SK-N-SH (cell line): ENCODE measurements at regions not wholly inside any gene's neighbourhood (a gene's known extent, or its start where the extent isn't known, plus 50 kb on each side); places are given as distances from the start of the nearest gene placed in this dataset.

Source experiments
- CTCF ChIA-PET: fragments of 300-600, 350-600 bp; formaldehyde crosslinking; extraction: SDS; loops from one replicate; lab custom pipeline; 2021; lab: Yijun Ruan, JAX
- POLR2A ChIA-PET: fragments of 350-600 bp; sonication (Branson Sonifier 250); formaldehyde crosslinking; extraction: SDS; loops from one replicate; lab custom pipeline; 2020; ENCODE audit warnings: antibody characterized with exemption, inconsistent platforms; lab: Yijun Ruan, JAX
- DNase-seq: peaks from one replicate; pipeline ENCODE4 v3.0.0; 2012
- H2AFZ ChIP-seq: fragments of 200-600 bp; sonication (generic); 2 replicates; pipeline ENCODE4 v1.8.1; 2016; ENCODE audit warnings: antibody characterized with exemption, mild to moderate bottlenecking, low read depth
- H3F3A ChIP-seq: fragments of 200-600 bp; sonication (generic); replicated peaks from 2 replicates; pipeline ENCODE3; 2016; ENCODE audit warnings: antibody characterized with exemption, mild to moderate bottlenecking; ENCODE audit not compliant: insufficient read depth
- H3K27ac ChIP-seq, 2 experiments: fragments of 200-500 bp in 1 of 2; fragments of 200-600 bp in 1 of 2; sonication (Bioruptor generic) in 1 of 2; sonication (generic), shearing (Covaris generic) in 1 of 2; 2 replicates each; pipeline versions ENCODE4 v1.5.1 to v1.6.1; 2014 to 2016; ENCODE audit warnings: low read depth in 2 of 2, inconsistent platforms in 1 of 2, low read length in 1 of 2, mild to moderate bottlenecking in 1 of 2, mixed read lengths in 1 of 2
- H3K27me3 ChIP-seq: fragments of 200-600 bp; sonication (generic), shearing (Covaris generic); 2 replicates; pipeline ENCODE4 v1.6.1; 2016; ENCODE audit warnings: mixed run types; ENCODE audit not compliant: insufficient read depth
- H3K36me3 ChIP-seq, 2 experiments: fragments of 200-500 bp in 1 of 2; fragments of 200-600 bp in 1 of 2; sonication (Bioruptor generic) in 1 of 2; sonication (generic) in 1 of 2; replicated peaks in 1 of 2; 2 replicates each; pipeline versions ENCODE3 to v1.5.1; 2014 to 2016; ENCODE audit warnings: low read length in 1 of 2, mild to moderate bottlenecking in 1 of 2; ENCODE audit not compliant: insufficient read depth in 2 of 2, control insufficient read depth in 1 of 2
- H3K4me1 ChIP-seq, 2 experiments: fragments of 200-500 bp in 1 of 2; fragments of 200-600 bp in 1 of 2; sonication (Bioruptor generic) in 1 of 2; sonication (generic), shearing (Covaris generic) in 1 of 2; 2 replicates each; pipeline versions ENCODE4 v1.5.1 to v1.6.1; 2014 to 2016; ENCODE audit warnings: low read depth in 1 of 2, low read length in 1 of 2, mixed run types in 1 of 2; ENCODE audit not compliant: insufficient read depth in 2 of 2, control insufficient read depth in 1 of 2
- H3K4me2 ChIP-seq: fragments of 200-600 bp; sonication (generic), shearing (Covaris generic); 2 replicates; pipeline ENCODE4 v1.6.1; 2017; ENCODE audit warnings: mixed run types
- H3K4me3 ChIP-seq, 2 experiments: fragments of 200-500 bp in 1 of 2; fragments of 200-600 bp in 1 of 2; sonication (Bioruptor generic) in 1 of 2; sonication (generic), shearing (Covaris generic) in 1 of 2; 2 replicates each; pipeline versions ENCODE4 v1.5.1 to v1.8.1; 2014 to 2016; ENCODE audit warnings: low read depth in 2 of 2, inconsistent platforms in 1 of 2, low read length in 1 of 2, mild to moderate bottlenecking in 1 of 2, mixed read lengths in 1 of 2, moderate library complexity in 1 of 2
- H3K79me2 ChIP-seq: fragments of 200-600 bp; sonication (generic); 2 replicates; pipeline ENCODE4 v1.8.1; 2017; ENCODE audit warnings: mild to moderate bottlenecking; ENCODE audit not compliant: insufficient read depth
- H3K9ac ChIP-seq: fragments of 200-600 bp; sonication (generic); 2 replicates; pipeline ENCODE4 v1.6.1; 2017; ENCODE audit warnings: mixed run types
- H3K9me2 ChIP-seq: fragments of 200-600 bp; sonication (generic); 2 replicates; pipeline ENCODE4 v1.6.1; 2017; ENCODE audit warnings: mixed run types
- H3K9me3 ChIP-seq: fragments of 200-600 bp; sonication (generic); 2 replicates; pipeline ENCODE4 v1.6.1; 2017; ENCODE audit warnings: mixed run types, mild to moderate bottlenecking, moderate library complexity
- H4K20me1 ChIP-seq: fragments of 200-600 bp; sonication (generic); 2 replicates; pipeline ENCODE4 v1.6.1; 2017; ENCODE audit warnings: mild to moderate bottlenecking, mixed run types; ENCODE audit not compliant: insufficient read depth
- CHD2 ChIP-seq: fragments of 150-350 bp; IDR thresholded peaks from 2 replicates; pipeline ENCODE4 v1.6.1; 2018; ENCODE audit warnings: low read length; ENCODE audit not compliant: partially characterized antibody
- EZH2phosphoT487 ChIP-seq: fragments of 200-600 bp; sonication (generic); IDR thresholded peaks from 2 replicates; pipeline ENCODE4 v1.6.1; 2017; ENCODE audit warnings: low read depth, mixed run types, mild to moderate bottlenecking, antibody characterized with exemption, moderate library complexity, borderline replicate concordance
- FOXJ3 ChIP-seq: sonication (generic); formaldehyde crosslinking; IDR thresholded peaks from 2 replicates; pipeline ENCODE4 v1.5.1; 2020; ENCODE audit warnings: mild to moderate bottlenecking, missing genetic modification reagents
- FOXM1 ChIP-seq: IDR thresholded peaks from 2 replicates; pipeline ENCODE4 v1.4.0; 2012; ENCODE audit warnings: low read depth, mild to moderate bottlenecking
- GABPA ChIP-seq: IDR thresholded peaks from 2 replicates; pipeline ENCODE4 v1.4.0; 2012; ENCODE audit warnings: low read depth, mild to moderate bottlenecking
- GATA2 ChIP-seq: sonication (generic); formaldehyde crosslinking; IDR thresholded peaks from 2 replicates; pipeline ENCODE4 v1.5.0; 2020; ENCODE audit warnings: mild to moderate bottlenecking, missing genetic modification reagents
- JUND ChIP-seq: IDR thresholded peaks from 2 replicates; pipeline ENCODE4 v1.4.0; 2012
- MEF2A ChIP-seq: IDR thresholded peaks from 2 replicates; pipeline ENCODE4 v1.4.0; 2012; ENCODE audit warnings: low read depth, borderline replicate concordance
- MXI1 ChIP-seq: IDR thresholded peaks from 2 replicates; pipeline ENCODE4 v1.6.1; 2012; ENCODE audit warnings: mild to moderate bottlenecking, low read depth, low read length, improper control_type of control experiment
- POLR2AphosphoS5 ChIP-seq: IDR thresholded peaks from 2 replicates; pipeline ENCODE4 v1.6.1; 2012; ENCODE audit warnings: low read depth, low read length
- RAD21 ChIP-seq: IDR thresholded peaks from 2 replicates; pipeline ENCODE4 v1.6.1; 2012; ENCODE audit warnings: mild to moderate bottlenecking, low read length
- RXRA ChIP-seq: IDR thresholded peaks from 2 replicates; pipeline ENCODE4 v1.4.0; 2012; ENCODE audit warnings: low read depth, mild to moderate bottlenecking, borderline replicate concordance
- SMC3 ChIP-seq: IDR thresholded peaks from 2 replicates; pipeline ENCODE4 v1.6.1; 2012; ENCODE audit warnings: low read depth, low read length, improper control_type of control experiment
- TCF12 ChIP-seq: IDR thresholded peaks from 2 replicates; pipeline ENCODE4 v1.4.0; 2012
- TEAD4 ChIP-seq: IDR thresholded peaks from 2 replicates; pipeline ENCODE4 v1.4.0; 2012; ENCODE audit warnings: mild to moderate bottlenecking, borderline replicate concordance; ENCODE audit not compliant: insufficient read depth
- WGBS: methylation state at CpG from one replicate; pipeline ENCODE4 v1.1.6; 2017; ENCODE audit warnings: low lambda C conversion rate; 5-methylcytosine and 5-hydroxymethylcytosine counted together
- TF ChIP-seq, protein P1 (sequence below): fragments of 150-350 bp; IDR thresholded peaks from 2 replicates; pipeline ENCODE4 v1.6.1; 2016; ENCODE audit warnings: mild to moderate bottlenecking, low read depth, low read length
- TF ChIP-seq, protein P2 (sequence below): fragments of 200-600 bp; sonication (generic); IDR thresholded peaks from 2 replicates; pipeline ENCODE4 v1.6.1; 2017; ENCODE audit warnings: antibody characterized with exemption, mild to moderate bottlenecking, moderate library complexity
- TF ChIP-seq, protein P3 (sequence below): IDR thresholded peaks from 2 replicates; pipeline ENCODE4 v1.4.0; 2012; ENCODE audit warnings: low read depth, borderline replicate concordance
- TF ChIP-seq, protein P4 (sequence below): fragments of 150-350 bp; IDR thresholded peaks from 2 replicates; pipeline ENCODE4 v1.6.1; 2017; ENCODE audit warnings: antibody characterized with exemption, low read length, low read depth, borderline replicate concordance

DNA sequence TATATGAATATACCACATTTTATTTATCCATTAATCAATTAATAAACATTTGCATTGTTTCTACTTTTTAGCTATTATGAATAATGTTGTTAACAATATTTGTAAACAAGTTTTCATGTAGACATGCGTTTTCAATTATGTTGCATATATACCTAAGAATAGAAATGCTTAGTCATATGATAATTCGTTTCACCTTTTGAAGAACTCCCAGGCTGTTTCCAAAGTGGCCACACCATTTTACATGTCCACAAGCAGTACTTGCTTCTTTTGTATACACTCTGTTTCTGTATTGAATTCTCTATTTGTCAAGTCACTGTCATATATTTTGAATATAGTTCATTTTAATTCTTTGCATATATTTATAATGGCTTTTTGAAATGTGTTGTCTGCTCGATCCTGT, 206.9 kb upstream of the ZBTB20 start:
- Histone ChIP-seq H3K27me3 (no peaks in the 10 kb centered on the region), H3K27ac (no peak overlapping the region), H3K9me3 (peaks cover 8% of the 10 kb centered on the region; the same call in 1 of the 2 replicates), H3K36me3 (no peaks in the 10 kb centered on the region), H3F3A (no peaks in the 10 kb centered on the region), H3K4me3 (no peak overlapping the region)
- POLR2A ChIA-PET, result no interaction called here
- CTCF ChIA-PET, result no interaction called here
- no peak for TF ChIP-seq RAD21
- no peak for TF ChIP-seq MEF2A
- TF ChIP-seq, protein P1, sequence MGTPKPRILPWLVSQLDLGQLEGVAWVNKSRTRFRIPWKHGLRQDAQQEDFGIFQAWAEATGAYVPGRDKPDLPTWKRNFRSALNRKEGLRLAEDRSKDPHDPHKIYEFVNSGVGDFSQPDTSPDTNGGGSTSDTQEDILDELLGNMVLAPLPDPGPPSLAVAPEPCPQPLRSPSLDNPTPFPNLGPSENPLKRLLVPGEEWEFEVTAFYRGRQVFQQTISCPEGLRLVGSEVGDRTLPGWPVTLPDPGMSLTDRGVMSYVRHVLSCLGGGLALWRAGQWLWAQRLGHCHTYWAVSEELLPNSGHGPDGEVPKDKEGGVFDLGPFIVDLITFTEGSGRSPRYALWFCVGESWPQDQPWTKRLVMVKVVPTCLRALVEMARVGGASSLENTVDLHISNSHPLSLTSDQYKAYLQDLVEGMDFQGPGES, result no peak
- TF ChIP-seq POLR2AphosphoS5, result no peak
- TF ChIP-seq, all 33 proteins: peak for 0
- Histone ChIP-seq H4K20me1 (no peaks in the 10 kb centered on the region), H2AFZ (no peak overlapping the region), H3K79me2 (no peaks in the 10 kb centered on the region), H3K9ac (no peak overlapping the region), H3K4me2 (no peak overlapping the region), H3K4me1 (no peaks in the 10 kb centered on the region), H3K9me2 (no peaks in the 10 kb centered on the region)
- DNase-seq, result no peak
- whole genome bisulfite sequencing, result 60% methylated on average over 3 of the region's 3 CpGs

DNA sequence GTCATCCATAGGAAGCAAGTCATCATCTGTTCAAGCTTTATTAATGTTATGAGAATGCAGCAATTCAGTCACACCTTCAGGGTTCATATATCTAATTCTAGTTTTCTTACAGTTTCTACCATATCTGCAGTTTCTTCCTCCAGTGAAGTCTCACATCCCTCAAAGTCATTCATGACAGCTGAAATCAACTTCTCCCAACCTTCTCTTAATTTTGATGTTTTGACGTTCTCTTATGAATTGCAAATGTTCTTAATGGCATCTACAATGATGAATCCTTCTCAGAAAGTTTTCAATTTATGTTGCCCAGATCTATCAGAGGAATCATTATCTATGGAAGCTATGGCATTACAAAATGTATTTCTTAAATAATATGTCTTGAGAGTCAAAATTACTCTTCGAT, 210.4 kb upstream of the ZBTB20 start:
- Histone ChIP-seq H4K20me1 (no peaks in the 10 kb centered on the region), H3K27ac (no peak overlapping the region), H3K36me3 (no peaks in the 10 kb centered on the region), H3F3A (no peaks in the 10 kb centered on the region), H3K4me2 (no peak overlapping the region), H3K79me2 (no peaks in the 10 kb centered on the region), H3K4me1 (no peaks in the 10 kb centered on the region), H2AFZ (no peak overlapping the region), H3K4me3 (no peak overlapping the region), H3K9me3 (peaks cover 8% of the 10 kb centered on the region; the same call in 1 of the 2 replicates), H3K9me2 (no peaks in the 10 kb centered on the region), H3K27me3 (no peaks in the 10 kb centered on the region), H3K9ac (no peak overlapping the region)
- no peak for TF ChIP-seq GATA2 (CRISPR knock-in tag)
- TF ChIP-seq, protein P2, sequence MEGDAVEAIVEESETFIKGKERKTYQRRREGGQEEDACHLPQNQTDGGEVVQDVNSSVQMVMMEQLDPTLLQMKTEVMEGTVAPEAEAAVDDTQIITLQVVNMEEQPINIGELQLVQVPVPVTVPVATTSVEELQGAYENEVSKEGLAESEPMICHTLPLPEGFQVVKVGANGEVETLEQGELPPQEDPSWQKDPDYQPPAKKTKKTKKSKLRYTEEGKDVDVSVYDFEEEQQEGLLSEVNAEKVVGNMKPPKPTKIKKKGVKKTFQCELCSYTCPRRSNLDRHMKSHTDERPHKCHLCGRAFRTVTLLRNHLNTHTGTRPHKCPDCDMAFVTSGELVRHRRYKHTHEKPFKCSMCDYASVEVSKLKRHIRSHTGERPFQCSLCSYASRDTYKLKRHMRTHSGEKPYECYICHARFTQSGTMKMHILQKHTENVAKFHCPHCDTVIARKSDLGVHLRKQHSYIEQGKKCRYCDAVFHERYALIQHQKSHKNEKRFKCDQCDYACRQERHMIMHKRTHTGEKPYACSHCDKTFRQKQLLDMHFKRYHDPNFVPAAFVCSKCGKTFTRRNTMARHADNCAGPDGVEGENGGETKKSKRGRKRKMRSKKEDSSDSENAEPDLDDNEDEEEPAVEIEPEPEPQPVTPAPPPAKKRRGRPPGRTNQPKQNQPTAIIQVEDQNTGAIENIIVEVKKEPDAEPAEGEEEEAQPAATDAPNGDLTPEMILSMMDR, result no peak
- ChIA-PET POLR2A (no interaction called here), CTCF (no interaction called here)
- DNase-seq, result no peak
- 94% methylated on average over 2 of the region's 2 CpGs for WGBS

DNA sequence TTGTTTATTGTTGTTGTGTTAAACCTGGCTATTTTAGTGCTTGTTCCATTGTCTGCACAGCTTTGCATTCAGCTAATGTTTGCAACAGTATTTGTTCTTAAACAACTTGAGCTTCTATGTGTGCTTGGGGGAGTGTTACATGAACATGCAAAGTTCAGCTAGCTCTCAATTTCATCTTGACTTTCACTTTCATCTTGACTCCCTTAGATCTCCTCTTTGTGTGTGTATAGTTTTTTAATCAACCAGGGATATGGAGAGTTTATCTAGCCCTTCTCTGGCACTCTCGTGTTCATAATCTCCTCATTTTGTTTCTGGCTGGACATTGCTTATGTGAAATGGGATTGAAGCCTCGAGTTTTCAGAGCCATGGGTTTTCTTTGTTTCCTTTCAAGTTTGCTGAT, 212.4 kb upstream of the ZBTB20 start:
- Histone ChIP-seq H2AFZ (peak overlapping the region; percentile 61; the same call in 1 of the 2 replicates), H3K79me2 (no peaks in the 10 kb centered on the region), H3K27ac (no peak overlapping the region), H3K4me2 (peak overlapping the region; percentile 54; the same call in 1 of the 2 replicates), H3K9ac (no peak overlapping the region), H3K9me2 (no peaks in the 10 kb centered on the region), H3K36me3 (no peaks in the 10 kb centered on the region), H3F3A (no peaks in the 10 kb centered on the region), H3K9me3 (peaks cover 8% of the 10 kb centered on the region; the same call in 1 of the 2 replicates), H4K20me1 (no peaks in the 10 kb centered on the region), H3K4me3 (no peak overlapping the region), H3K27me3 (no peaks in the 10 kb centered on the region), H3K4me1 (no peaks in the 10 kb centered on the region; a peak in 1 of 4 replicates)
- no peak for DNase-seq
- 42% methylated on average over 2 of the region's 2 CpGs for WGBS
- ChIA-PET POLR2A (no interaction called here), CTCF (no interaction called here)
- TF ChIP-seq FOXJ3 (CRISPR knock-in tag) (no peak), GABPA (no peak), RXRA (no peak), CHD2 (no peak), SMC3 (no peak), TEAD4 (no peak), EZH2phosphoT487 (no peak), MXI1 (no peak), JUND (no peak), FOXM1 (no peak), TCF12 (no peak)
- TF ChIP-seq, protein P3, sequence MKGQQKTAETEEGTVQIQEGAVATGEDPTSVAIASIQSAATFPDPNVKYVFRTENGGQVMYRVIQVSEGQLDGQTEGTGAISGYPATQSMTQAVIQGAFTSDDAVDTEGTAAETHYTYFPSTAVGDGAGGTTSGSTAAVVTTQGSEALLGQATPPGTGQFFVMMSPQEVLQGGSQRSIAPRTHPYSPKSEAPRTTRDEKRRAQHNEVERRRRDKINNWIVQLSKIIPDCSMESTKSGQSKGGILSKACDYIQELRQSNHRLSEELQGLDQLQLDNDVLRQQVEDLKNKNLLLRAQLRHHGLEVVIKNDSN, result no peak
- TF ChIP-seq, protein P4, sequence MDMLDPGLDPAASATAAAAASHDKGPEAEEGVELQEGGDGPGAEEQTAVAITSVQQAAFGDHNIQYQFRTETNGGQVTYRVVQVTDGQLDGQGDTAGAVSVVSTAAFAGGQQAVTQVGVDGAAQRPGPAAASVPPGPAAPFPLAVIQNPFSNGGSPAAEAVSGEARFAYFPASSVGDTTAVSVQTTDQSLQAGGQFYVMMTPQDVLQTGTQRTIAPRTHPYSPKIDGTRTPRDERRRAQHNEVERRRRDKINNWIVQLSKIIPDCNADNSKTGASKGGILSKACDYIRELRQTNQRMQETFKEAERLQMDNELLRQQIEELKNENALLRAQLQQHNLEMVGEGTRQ, result no peak
